Cardiac septum (tissue), 1 donor: ENCODE measurements at regions not wholly inside any gene's neighbourhood (a gene's known extent, or its start where the extent isn't known, plus 50 kb on each side); places are given as distances from the start of the nearest gene placed in this dataset.
"Not testable (repeated sequence)": the region's sequence is repeated elsewhere in the genome, so short reads cannot be mapped to it uniquely, and the experiment has no call there.

ENCODE experiments used
- DNase-seq: peaks from one replicate; pipeline ENCODE4 v3.0.0-alpha.2; 2020; ENCODE audit warnings: low spot score
- intact Hi-C: fragments of 100-400 bp; cut with DNase I; formaldehyde crosslinking; loops from one replicate; pipeline ENCODE4 v1.14.0; 2022
- donor health status: DM: no; HTN: no; CAD: no.

DNA sequence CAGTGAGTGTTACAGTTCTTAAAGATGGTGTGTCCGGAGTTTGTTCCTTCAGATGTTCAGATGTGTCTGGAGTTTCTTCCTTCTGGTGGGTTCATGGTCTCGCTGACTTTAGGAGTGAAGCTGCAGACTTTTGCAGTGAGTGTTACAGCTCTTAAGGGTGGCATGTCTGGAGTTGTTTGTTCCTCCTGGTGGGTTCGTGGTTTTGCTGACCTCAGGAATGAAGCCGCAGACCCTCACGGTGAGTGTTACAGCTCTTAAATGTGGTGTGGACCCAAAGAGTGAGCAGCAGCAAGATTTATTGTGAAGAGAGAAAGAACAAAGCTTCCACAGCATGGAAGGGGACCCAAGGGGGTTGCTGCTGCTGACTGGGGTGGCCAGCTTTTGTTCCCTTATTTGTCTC lies 159.6 kb downstream of the POLR1F start:
- DNase-seq, intact Hi-C loops: not testable (repeated sequence)

DNA sequence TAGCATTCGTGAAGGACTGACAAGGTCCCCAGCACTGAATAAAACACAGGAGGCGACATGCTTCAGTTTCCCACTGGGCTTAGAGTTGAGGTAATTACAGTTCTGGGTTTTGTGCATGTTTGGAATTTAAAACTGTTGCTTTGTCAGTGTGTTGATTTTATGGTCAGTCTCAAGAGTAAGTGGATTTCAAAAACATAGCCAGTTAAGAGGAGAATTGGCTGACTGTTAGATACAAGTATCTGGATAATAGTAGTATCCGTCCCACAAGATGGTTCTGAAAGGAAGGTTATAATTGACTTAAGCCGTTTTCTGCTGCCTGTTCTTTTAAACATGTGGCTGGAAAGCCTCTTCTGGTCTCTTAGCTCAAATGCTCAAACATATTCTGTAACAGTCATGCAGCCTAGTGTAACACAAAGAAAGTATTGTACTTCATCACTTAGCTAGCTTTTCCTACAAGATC lies 170.9 kb downstream of the POLR1F start:
- DNase-seq, result no peak

GRCh38 chr7:19533266-19533665 lies 175.6 kb downstream of the POLR1F start:
- no peak for DNase-seq
- intact Hi-C loops, result no loop called here

More for the DNA sequence above, 170.9 kb downstream of the POLR1F start:
- intact Hi-C loops, result no loop called here

GRCh38 chr7:19530852-19531251 lies 178.0 kb downstream of the POLR1F start:
- DNase-seq, result no peak
- intact Hi-C loops, result no loop called here

- intact Hi-C loops, result no loop called here
- no peak for DNase-seq
Measured at GRCh38 chr7:19530261-19530660, 178.6 kb downstream of the POLR1F start.

DNA sequence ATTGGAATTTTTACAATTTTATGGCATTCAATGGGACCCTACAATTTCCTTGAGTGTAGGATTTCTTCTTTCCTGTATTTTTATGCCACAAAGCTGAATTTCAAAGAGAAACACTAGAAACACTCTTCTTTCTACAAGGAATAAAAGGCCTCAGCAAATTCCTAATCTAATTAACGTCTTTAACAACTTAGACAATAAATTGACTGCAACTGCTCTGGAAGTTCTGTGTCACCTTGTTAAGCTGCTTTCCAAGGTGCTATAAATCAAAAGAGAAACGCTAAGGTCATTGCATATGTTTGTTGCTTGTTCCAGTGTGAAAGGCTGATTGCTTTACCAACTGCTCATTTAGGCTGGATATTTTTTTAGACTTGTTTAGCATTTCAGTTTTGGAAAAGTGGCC lies 182.2 kb downstream of the POLR1F start:
- intact Hi-C loops, result no loop called here
- no peak for DNase-seq

GRCh38 chr7:19522486-19522885 lies 186.4 kb downstream of the POLR1F start:
- intact Hi-C loops, result no loop called here
- DNase-seq, result no peak

DNA sequence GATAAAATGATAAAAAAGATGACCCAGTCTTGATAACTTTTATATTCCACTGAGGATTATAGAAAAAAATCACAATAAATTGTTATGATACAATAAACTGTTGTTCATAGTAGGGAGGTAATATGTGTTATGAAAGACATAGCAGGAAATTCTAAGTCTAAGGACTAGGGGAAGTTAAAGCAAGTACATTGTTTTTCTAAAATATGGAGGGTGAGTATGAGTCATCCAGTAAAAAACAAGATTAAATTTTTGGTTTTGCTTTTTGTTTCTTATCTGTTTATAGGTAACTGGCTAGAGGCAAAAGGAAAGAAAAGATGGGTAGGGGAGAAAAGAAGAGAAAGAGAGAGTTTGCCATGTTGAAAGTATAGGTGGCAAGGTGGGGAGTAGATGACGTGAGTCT lies 188.4 kb downstream of the POLR1F start:
- no peak for DNase-seq
- intact Hi-C loops, result no loop called here

- no peak for DNase-seq
- intact Hi-C loops, result no loop called here
Measured at GRCh38 chr7:19519443-19520021, 189.3 kb downstream of the POLR1F start.

- intact Hi-C loops, DNase-seq: not testable (repeated sequence)
Measured at GRCh38 chr7:19517546-19517945, 191.3 kb downstream of the POLR1F start.

DNA sequence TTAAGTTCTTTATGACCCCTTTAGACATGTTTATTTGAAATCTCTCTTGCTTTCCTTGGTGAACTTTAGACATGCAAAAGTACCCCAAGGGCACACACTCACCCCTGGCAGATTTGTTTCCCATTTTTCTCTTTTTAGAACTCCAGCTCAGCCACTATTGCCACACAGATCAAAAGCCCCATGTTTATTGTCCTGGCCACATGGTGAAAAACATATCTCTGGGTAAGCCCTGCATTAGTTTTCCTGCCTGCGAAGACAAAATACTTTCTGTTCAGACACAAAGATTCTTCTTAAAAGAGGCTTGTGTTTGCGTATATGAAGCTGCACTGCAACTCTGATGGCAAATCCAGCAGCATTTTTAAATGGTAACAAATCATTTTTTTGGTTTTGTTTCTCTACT lies 200.0 kb downstream of the POLR1F start:
- no peak for DNase-seq
- intact Hi-C loops, result no loop called here

GRCh38 chr7:19508124-19508523 lies 200.7 kb downstream of the POLR1F start:
- intact Hi-C loops, result no loop called here
- no peak for DNase-seq

DNA sequence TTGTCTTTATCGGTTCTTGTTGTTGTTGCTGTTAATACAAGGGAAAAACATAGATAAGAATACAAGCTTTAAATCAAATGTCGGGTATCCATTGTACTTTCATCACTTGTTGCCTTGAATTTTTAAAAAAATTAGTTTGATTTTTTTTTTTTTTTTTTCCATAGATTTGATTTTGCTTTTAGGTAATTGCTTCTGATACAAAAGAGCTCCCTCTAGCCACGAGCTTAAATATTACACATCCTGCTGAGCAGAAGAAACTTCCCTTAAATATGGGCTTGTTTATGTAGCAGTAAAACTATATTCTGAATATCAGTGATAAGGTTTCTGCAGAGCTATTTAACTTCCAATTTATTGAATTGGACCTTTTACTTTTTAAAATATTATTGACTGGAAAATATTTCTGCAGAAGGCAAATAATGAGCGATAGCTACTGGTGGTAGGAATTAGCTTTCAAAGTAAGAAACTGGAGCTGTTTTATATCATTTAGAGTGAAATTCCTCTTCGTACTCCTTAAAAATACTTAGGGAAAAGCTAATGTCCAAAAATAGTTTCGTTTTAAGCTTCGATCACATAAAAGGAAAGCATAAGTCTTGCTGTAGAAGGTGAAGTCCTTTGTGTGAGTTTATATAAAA lies 216.9 kb downstream of the POLR1F start:
- no peak for DNase-seq

DNA sequence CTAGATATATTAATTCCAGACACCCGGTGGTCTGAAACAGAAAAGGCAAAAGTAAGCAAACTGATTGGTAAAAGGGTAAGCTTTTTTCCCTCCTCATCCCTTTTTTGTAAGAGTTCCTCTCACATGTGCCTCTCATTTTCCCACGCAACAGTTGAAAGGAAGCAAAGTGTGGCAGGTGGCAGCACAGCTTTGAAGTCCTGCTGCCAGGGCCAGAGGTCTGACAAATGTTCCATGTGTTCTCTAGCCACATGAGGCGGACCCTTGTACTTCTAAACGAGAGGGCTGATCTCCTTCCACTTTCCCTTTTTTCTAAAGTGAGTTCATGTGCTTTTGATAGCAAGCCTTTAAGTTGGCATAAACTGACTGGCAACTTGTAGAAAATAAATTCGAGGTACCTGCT lies 217.5 kb downstream of the POLR1F start:
- intact Hi-C loops, result no loop called here
- no peak for DNase-seq

More for the DNA sequence above, 216.9 kb downstream of the POLR1F start:
- intact Hi-C loops, result no loop called here

DNA sequence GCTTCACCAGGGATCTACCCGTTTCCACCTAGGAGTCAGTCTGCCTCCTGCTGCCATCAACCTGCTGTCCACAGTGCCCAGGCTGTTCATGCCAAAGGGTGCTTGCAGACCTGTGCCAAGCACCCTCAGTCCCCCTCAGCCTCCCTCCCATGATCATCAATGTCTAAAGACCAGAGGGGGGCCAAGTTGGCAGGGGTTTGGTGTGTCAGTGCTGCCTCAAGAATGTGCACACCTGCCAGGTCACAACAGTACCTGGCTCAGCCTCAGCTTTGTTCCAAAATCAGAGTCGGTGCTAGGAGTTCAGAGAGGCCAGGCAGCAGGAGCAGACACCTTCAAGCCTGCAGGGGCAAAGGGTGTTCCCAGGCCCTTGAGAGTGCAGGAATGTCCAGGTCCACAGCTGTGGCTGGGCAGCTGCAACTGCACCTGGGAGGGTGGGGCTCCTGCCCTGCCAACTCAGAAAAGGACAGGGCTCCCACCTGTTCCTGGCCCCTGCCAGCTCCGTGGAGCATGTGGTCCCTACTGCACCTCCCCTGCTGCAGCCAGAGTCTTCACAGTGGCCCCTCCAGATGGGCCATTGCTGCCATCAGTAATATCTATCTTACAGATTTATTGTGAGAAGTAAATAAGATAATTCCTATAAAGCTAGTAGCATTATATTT lies 219.5 kb downstream of the POLR1F start:
- DNase-seq, result no peak
- intact Hi-C loops, result no loop called here

DNA sequence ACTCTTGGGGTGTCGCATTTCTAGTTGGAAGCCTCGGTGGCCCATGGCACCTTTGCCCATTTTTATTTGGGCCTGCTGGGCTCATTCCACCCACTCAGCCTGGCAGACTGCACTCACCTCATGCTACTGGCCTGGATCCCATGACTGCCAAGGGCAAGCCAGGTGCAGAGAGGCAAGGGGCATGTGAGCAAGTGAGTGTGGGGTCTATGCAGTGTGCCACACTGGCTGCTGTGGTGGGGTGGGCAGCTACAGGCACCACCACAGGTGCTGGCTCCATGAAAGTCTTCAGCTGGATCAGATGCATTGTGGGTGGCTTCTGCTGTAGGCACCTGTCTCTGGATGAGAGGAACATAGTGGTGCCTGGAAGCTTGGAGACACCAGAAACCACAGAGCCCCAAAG lies 220.8 kb downstream of the POLR1F start:
- DNase-seq, result peak; percentile 57
- intact Hi-C loops, result no loop called here

DNA sequence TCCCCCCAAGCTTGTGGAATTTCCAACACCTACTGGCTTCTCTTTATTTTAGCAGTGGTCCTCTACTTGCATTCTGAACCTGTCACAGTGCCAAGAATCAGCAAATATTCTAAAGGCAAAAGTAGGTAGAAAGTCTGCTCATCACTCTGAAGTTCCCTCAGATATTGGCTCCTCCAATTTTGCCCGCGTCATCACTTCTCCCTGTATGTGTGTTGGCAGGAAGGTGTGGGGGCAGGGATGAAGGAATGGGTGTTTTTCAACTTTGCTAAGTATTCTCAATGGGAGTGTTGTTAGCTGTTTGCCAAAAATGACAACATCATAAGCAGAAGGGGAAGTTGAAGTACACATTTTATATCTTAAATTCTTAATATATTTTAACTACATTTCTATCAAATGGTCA lies 226.2 kb downstream of the POLR1F start:
- no peak for DNase-seq
- intact Hi-C loops, result no loop called here

GRCh38 chr7:19480383-19480782 lies 228.5 kb downstream of the POLR1F start:
- intact Hi-C loops, result no loop called here
- DNase-seq, result no peak

DNA sequence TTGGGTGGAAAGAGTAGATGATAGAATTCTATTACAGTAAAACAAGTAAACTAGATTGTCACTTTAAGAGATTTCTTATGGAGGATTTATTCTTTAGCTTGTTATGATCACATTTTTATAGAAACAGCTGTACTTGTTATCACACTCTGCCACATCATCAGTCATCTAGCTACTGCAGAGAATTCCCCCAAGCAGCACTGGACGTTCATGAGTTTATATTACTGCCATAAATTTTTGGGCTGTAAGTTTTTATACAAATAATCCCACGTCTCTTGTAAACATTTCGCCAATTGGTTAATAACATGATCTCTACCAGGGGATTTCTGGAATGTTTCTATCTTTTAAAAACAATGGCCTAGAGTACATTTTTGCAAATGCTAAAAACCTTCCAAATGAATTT lies 238.8 kb downstream of the POLR1F start:
- no peak for DNase-seq
- intact Hi-C loops, result no loop called here

DNA sequence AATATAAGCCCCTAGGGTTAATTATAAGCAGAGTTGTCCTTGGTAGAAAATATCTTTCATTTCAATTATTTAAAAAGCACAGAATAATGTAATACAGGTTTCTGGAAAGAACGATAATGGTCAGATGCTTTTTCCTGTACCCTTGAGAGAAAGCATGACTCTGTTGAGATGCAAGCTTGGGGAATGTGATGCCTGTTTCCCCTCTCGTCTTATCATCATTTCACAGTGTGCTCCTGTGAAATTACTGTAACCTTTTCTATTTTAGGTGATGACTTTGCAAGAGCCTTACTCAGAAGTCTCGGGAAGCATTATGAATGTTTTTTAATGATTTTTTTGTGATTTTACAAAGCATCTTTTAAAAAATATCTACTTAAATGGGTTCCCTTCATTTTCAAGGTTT lies 243.0 kb downstream of the POLR1F start:
- DNase-seq, result no peak
- intact Hi-C loops, result no loop called here

GRCh38 chr7:19464751-19465150 lies 244.1 kb downstream of the POLR1F start:
- DNase-seq, result no peak

More at GRCh38 chr7:19464751-19465150, 244.1 kb downstream of the POLR1F start:
- intact Hi-C loops, result no loop called here
